GM23248 (cell line): ENCODE measurements at regions not wholly inside any gene's neighbourhood (a gene's known extent, or its start where the extent isn't known, plus 50 kb on each side); places are given as distances from the start of the nearest gene placed in this dataset.
"Not testable (repeated sequence)": the region's sequence is repeated elsewhere in the genome, so short reads cannot be mapped to it uniquely, and the experiment has no call there.

Source experiments
- DNase-seq: peaks from one replicate; pipeline ENCODE4 v3.0.0-alpha.2; 2015
- H2AFZ ChIP-seq: fragments of 200-600 bp; sonication (generic); 2 replicates; pipeline ENCODE4 v1.6.1; 2016; ENCODE audit warnings: antibody characterized with exemption
- H3F3A ChIP-seq: fragments of 200-600 bp; sonication (generic); 2 replicates; pipeline ENCODE4 v1.6.1; 2016; ENCODE audit warnings: mild to moderate bottlenecking, antibody characterized with exemption, mixed run types; ENCODE audit not compliant: insufficient read depth
- H3K27ac ChIP-seq: fragments of 200-600 bp; sonication (generic); 2 replicates; pipeline ENCODE4 v1.5.1; 2016; ENCODE audit warnings: mild to moderate bottlenecking
- H3K27me3 ChIP-seq: fragments of 200-600 bp; sonication (generic); replicated peaks from 2 replicates; pipeline ENCODE4 v1.6.1; 2016; ENCODE audit warnings: mild to moderate bottlenecking; ENCODE audit not compliant: insufficient read depth
- H3K36me3 ChIP-seq: fragments of 200-600 bp; sonication (generic); 2 replicates; pipeline ENCODE4 v1.6.1; 2016; ENCODE audit warnings: low read depth, mild to moderate bottlenecking
- H3K4me1 ChIP-seq: fragments of 200-600 bp; sonication (generic); 2 replicates; pipeline ENCODE4 v1.6.1; 2016; ENCODE audit warnings: mild to moderate bottlenecking; ENCODE audit not compliant: insufficient read depth
- H3K4me2 ChIP-seq: fragments of 200-600 bp; sonication (generic); one replicate; pipeline ENCODE4 v1.6.1; 2016; ENCODE audit warnings: mild to moderate bottlenecking; ENCODE audit not compliant: unreplicated experiment
- H3K4me3 ChIP-seq: fragments of 200-600 bp; sonication (generic); 2 replicates; pipeline ENCODE4 v1.5.1; 2016; ENCODE audit warnings: mild to moderate bottlenecking
- H3K79me2 ChIP-seq: fragments of 200-600 bp; sonication (generic); 2 replicates; pipeline ENCODE4 v1.6.1; 2016; ENCODE audit warnings: mild to moderate bottlenecking; ENCODE audit not compliant: insufficient read depth
- H3K9ac ChIP-seq: fragments of 200-600 bp; sonication (generic); 2 replicates; pipeline ENCODE4 v1.6.1; 2016; ENCODE audit warnings: mild to moderate bottlenecking
- H3K9me2 ChIP-seq: fragments of 200-600 bp; sonication (generic); 2 replicates; pipeline ENCODE4 v1.6.1; 2016; ENCODE audit warnings: mixed run types, mild to moderate bottlenecking, moderate library complexity; ENCODE audit not compliant: insufficient read depth
- H3K9me3 ChIP-seq: fragments of 200-600 bp; sonication (generic); one replicate; pipeline ENCODE4 v1.6.1; 2017; ENCODE audit warnings: low read depth
- H4K20me1 ChIP-seq: fragments of 200-600 bp; sonication (generic); 2 replicates; pipeline ENCODE4 v1.6.0; 2016; ENCODE audit not compliant: insufficient read depth
- EZH2 ChIP-seq: fragments of 200-600 bp; sonication (generic); IDR thresholded peaks from 2 replicates; pipeline ENCODE4 v1.6.1; 2018; ENCODE audit warnings: antibody characterized with exemption, mild to moderate bottlenecking; ENCODE audit not compliant: insufficient read depth, poor library complexity, severe bottlenecking
- EZH2phosphoT487 ChIP-seq: fragments of 200-600 bp; sonication (generic); IDR thresholded peaks from 2 replicates; pipeline ENCODE4 v1.6.1; 2018; ENCODE audit warnings: antibody characterized with exemption, moderate library complexity, mild to moderate bottlenecking, low read depth; ENCODE audit not compliant: insufficient read depth
- WGBS, 2 experiments: methylation state at CpG; one replicate each; pipeline ENCODE4 v1.1.6; 2015 to 2017; ENCODE audit warnings: low lambda C conversion rate in 2 of 2, low coverage in 1 of 2; ENCODE audit errors: missing lambda C conversion rate in 2 of 2; 5-methylcytosine and 5-hydroxymethylcytosine counted together
- in situ Hi-C: fragments of 300-500 bp; cut with MboI; formaldehyde crosslinking; loops from 2 replicates; pipeline ENCODE4 v1.15.0; 2020

DNA sequence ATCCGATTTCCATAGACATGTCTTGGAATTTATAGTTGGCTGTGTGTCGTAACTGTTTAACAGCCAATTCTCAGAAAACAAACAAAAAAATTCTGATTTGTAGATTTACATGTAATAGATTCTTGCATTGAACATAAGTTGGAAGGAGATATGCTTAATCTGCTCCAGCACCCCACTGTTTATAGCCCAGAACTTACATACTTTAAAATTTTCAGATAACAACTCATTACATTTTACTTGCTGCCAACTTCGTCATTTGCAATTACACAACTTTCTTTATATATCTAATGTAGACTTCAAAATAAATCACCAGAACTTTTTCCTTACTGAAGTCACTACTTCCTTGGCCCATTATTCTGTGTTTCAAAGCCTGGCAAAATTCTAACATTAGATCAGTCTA, 472.3 kb upstream of the EYS start:
- H3K36me3 ChIP-seq = no peaks in the 10 kb centered on the region
- H3K4me1 ChIP-seq = no peaks in the 10 kb centered on the region
- WGBS, 2 experiments = 10 to 12% methylated on average over 3 of the region's 3 CpGs
- H3K9me2 ChIP-seq = no peaks in the 10 kb centered on the region
- H3K79me2 ChIP-seq = no peaks in the 10 kb centered on the region
- no peak for TF ChIP-seq EZH2phosphoT487
- no peak for TF ChIP-seq EZH2
- no peak overlapping the region for H3K9ac ChIP-seq
- no peak overlapping the region for H2AFZ ChIP-seq
- no peaks in the 10 kb centered on the region for H3F3A ChIP-seq
- no peak overlapping the region for H3K4me2 ChIP-seq
- no peaks in the 10 kb centered on the region for H3K27me3 ChIP-seq
- no peak overlapping the region for H3K27ac ChIP-seq
- H3K4me3 ChIP-seq = no peak overlapping the region
- no peaks in the 10 kb centered on the region for H3K9me3 ChIP-seq
- no peaks in the 10 kb centered on the region for H4K20me1 ChIP-seq
- DNase-seq = peak; percentile 16
- in situ Hi-C loops = no loop called here

DNA sequence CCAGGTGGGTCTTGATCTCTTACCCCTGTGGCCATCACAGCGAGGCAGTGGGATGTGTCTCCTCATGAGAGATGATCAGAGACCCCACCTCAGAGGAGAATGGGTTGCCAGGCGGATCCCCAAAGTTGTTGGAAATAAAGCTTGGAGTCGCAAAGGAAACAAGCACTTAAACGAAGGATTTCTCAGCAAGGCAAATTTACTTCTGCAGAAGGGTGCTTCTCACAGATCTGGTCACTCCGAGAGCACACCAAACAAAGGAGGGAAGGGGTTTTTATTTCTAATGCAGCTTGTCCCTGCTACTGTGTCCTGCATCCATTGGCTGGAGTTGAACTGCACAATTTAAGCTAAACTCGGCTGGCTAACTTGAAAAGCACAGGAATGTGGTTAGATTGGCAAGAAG, 466.6 kb upstream of the EYS start:
- Histone ChIP-seq H3K27me3 (no peaks in the 10 kb centered on the region), H3K79me2 (no peaks in the 10 kb centered on the region), H3K36me3 (no peaks in the 10 kb centered on the region), H3K4me1 (no peaks in the 10 kb centered on the region), H3F3A (no peaks in the 10 kb centered on the region), H4K20me1 (no peaks in the 10 kb centered on the region), H3K4me3 (no peak overlapping the region), H2AFZ (no peak overlapping the region), H3K9ac (no peak overlapping the region), H3K9me3 (no peaks in the 10 kb centered on the region), H3K4me2 (no peak overlapping the region), H3K27ac (no peak overlapping the region), H3K9me2 (no peaks in the 10 kb centered on the region)
- no peak for DNase-seq
- in situ Hi-C loops = no loop called here
- TF ChIP-seq EZH2phosphoT487 (no peak), EZH2 (no peak)
- 23 to 24% methylated on average over 6 of the region's 6 CpGs for WGBS, 2 experiments

DNA sequence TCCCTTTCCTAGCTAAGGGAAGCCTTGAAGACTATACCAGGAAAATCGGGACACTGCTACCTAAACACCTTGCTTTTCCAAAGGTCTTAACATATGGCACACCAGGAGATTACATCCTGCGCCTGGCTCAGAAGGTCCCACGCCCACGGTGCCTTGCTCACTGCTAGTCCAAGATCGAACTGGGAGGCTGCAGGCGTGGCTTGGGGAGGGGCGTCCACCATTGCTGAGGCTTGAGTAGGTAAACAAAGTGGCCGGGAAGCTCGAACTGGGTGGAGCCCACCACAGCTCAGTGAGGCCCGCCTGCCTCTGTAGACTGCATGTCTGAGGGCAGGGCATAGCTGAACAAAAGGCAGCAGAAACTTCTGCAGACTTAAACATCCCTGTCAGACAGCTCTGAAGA, 459.7 kb upstream of the EYS start:
- H3K27ac ChIP-seq, H3K27me3 ChIP-seq, H3K36me3 ChIP-seq, H4K20me1 ChIP-seq, H2AFZ ChIP-seq, H3K4me1 ChIP-seq, H3K4me2 ChIP-seq, H3K9me3 ChIP-seq, H3K4me3 ChIP-seq, H3K9ac ChIP-seq, in situ Hi-C loops, H3K79me2 ChIP-seq, H3K9me2 ChIP-seq, H3F3A ChIP-seq, DNase-seq: not testable (repeated sequence)
- WGBS, 2 experiments = 53 to 61% methylated on average over 7 to 10 of the region's 10 CpGs

DNA sequence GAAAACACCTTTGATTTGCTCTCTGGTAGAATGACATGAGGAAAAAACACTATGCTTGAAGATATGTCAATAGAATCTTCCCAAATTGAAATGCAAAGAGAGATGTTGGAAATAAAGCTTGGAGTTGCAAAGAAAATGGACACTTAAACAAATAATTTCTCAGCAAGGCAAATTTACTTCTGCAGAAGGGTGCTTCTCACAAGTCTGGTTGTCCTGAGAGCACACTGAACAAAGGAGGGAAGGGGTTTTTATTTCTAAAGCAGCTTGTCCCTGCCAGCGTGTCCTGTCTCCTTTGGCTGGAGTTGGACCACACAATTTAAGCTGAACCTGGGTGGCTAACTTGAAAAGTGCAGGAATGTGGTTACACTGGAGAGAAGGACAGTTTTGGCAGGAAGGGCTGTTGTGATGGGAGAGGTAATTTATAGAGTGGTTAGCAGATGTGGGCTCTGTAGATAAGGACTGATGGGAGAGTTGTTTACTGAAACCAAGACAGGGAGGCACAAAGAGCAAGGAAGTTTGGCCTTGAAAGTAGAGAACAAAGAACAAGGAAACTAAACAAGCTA, 454.6 kb upstream of the EYS start:
- Histone ChIP-seq H2AFZ (no peak overlapping the region), H3K4me3 (no peak overlapping the region), H3K79me2 (no peaks in the 10 kb centered on the region), H3K9ac (no peak overlapping the region), H3K4me1 (no peaks in the 10 kb centered on the region), H3K9me2 (no peaks in the 10 kb centered on the region), H3F3A (no peaks in the 10 kb centered on the region), H3K9me3 (no peaks in the 10 kb centered on the region), H3K27me3 (no peaks in the 10 kb centered on the region), H3K36me3 (no peaks in the 10 kb centered on the region), H4K20me1 (no peaks in the 10 kb centered on the region), H3K27ac (no peak overlapping the region), H3K4me2 (no peak overlapping the region)
- in situ Hi-C loops = no loop called here
- TF ChIP-seq EZH2phosphoT487 = no peak
- TF ChIP-seq EZH2 = no peak
- 3 to 10% methylated on average over 1 of the region's 1 CpG for WGBS, 2 experiments
- DNase-seq = peak; percentile 1

DNA sequence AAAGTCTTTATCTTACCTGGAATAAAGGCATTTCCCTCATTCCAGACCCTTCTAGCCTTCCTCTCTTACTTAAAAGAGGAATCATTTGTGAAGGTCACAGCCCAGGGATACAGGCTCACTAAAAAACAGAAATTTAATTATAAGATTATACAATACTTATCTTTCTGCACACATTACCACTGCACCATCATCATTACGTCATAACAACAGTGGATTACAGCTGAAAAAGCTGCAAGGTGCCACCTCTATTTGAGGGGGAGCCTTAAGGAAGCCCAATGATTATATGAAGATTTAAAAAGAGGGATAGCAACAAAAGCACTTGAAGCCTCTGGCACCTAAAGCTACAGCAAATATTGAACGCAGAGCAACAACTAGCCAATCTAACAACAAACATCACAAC, 452.9 kb upstream of the EYS start:
- Histone ChIP-seq H3K9me3 (no peaks in the 10 kb centered on the region), H3K9ac (no peak overlapping the region), H4K20me1 (no peaks in the 10 kb centered on the region), H3K36me3 (no peaks in the 10 kb centered on the region), H3K4me1 (no peaks in the 10 kb centered on the region), H3K79me2 (no peaks in the 10 kb centered on the region), H2AFZ (no peak overlapping the region), H3K27ac (no peak overlapping the region), H3K27me3 (no peaks in the 10 kb centered on the region), H3K4me3 (no peak overlapping the region), H3K9me2 (no peaks in the 10 kb centered on the region), H3F3A (no peaks in the 10 kb centered on the region), H3K4me2 (no peak overlapping the region)
- in situ Hi-C loops = no loop called here
- TF ChIP-seq EZH2phosphoT487 (no peak), EZH2 (no peak)
- no peak for DNase-seq
- 23 to 30% methylated on average over 2 of the region's 2 CpGs for WGBS, 2 experiments
